IMR-90 (cell line): ENCODE measurements at regions not wholly inside any gene's neighbourhood (a gene's known extent, or its start where the extent isn't known, plus 50 kb on each side); places are given as distances from the start of the nearest gene placed in this dataset.

Source experiments
- ATAC-seq: fragments of 200-7000 bp; cut with Tn5 transposase; 2 replicates; pipeline ENCODE4 v1.9.1; 2020; ENCODE audit warnings: low read depth, mild to moderate bottlenecking, moderate library complexity
- BruUV-seq: library from RNA; stranded (reverse); fragments of 400-500 nt; replicated peaks from 2 replicates; lab custom pipeline; 2021; lab: Mats Ljungman, UMichigan
- CTCF ChIA-PET: fragments of 300-600 bp; formaldehyde crosslinking; extraction: SDS; loops from one replicate; lab custom pipeline; 2021; ENCODE audit warnings: antibody characterized with exemption; lab: Yijun Ruan, JAX
- POLR2A ChIA-PET: fragments of 300-600 bp; sonication (Branson Sonifier 250); formaldehyde crosslinking; loops from one replicate; lab custom pipeline; 2022; ENCODE audit warnings: antibody characterized with exemption; ENCODE audit not compliant: unreplicated experiment; lab: Charles Lee
- DNase-seq: peaks from one replicate; pipeline ENCODE4 v3.0.0; 2013
- H2AFZ ChIP-seq: replicated peaks from 2 replicates; pipeline ENCODE3; 2013; ENCODE audit warnings: low read length, mild to moderate bottlenecking; ENCODE audit not compliant: poor library complexity
- H2AK5ac ChIP-seq: 2 replicates; pipeline ENCODE4 v1.6.1; 2013; ENCODE audit warnings: low read depth, low read length, inconsistent platforms
- H2AK9ac ChIP-seq: replicated peaks from 2 replicates; pipeline ENCODE3; 2013; ENCODE audit warnings: mild to moderate bottlenecking, low read depth, low read length, moderate library complexity; ENCODE audit not compliant: poor library complexity
- H2BK120ac ChIP-seq: 2 replicates; pipeline ENCODE4 v1.6.1; 2013; ENCODE audit warnings: low read depth, low read length, inconsistent platforms
- H2BK15ac ChIP-seq: 3 replicates; pipeline ENCODE4 v1.6.1; 2013; ENCODE audit warnings: low read depth, low read length, inconsistent platforms
- H2BK20ac ChIP-seq: 2 replicates; pipeline ENCODE4 v1.6.1; 2013; ENCODE audit warnings: low read depth, mild to moderate bottlenecking, inconsistent platforms, low read length, moderate library complexity
- H2BK5ac ChIP-seq: 2 replicates; pipeline ENCODE4 v1.6.1; 2013; ENCODE audit warnings: mild to moderate bottlenecking, low read depth, low read length, inconsistent platforms; ENCODE audit not compliant: poor library complexity, severe bottlenecking
- H3K14ac ChIP-seq: replicated peaks from 2 replicates; pipeline ENCODE4 v1.6.1; 2013; ENCODE audit warnings: low read depth, low read length, inconsistent platforms
- H3K18ac ChIP-seq: 2 replicates; pipeline ENCODE4 v1.6.1; 2013; ENCODE audit warnings: low read depth, low read length, control low read depth
- H3K23ac ChIP-seq: 2 replicates; pipeline ENCODE4 v1.6.1; 2013; ENCODE audit warnings: low read depth, low read length, inconsistent platforms
- H3K27ac ChIP-seq: 2 replicates; pipeline ENCODE4 v1.5.1; 2013; ENCODE audit warnings: mild to moderate bottlenecking, control low read depth, low read length; ENCODE audit not compliant: insufficient read depth
- H3K27me3 ChIP-seq: 2 replicates; pipeline ENCODE4 v1.6.1; 2013; ENCODE audit warnings: low read length; ENCODE audit not compliant: control insufficient read depth, insufficient read depth
- H3K36me3 ChIP-seq: 2 replicates; pipeline ENCODE4 v1.6.1; 2013; ENCODE audit warnings: low read length, mixed read lengths; ENCODE audit not compliant: control insufficient read depth, insufficient read depth
- H3K4ac ChIP-seq: 2 replicates; pipeline ENCODE4 v1.6.1; 2013; ENCODE audit warnings: low read depth, low read length, inconsistent platforms
- H3K4me1 ChIP-seq: 2 replicates; pipeline ENCODE4 v1.6.1; 2013; ENCODE audit warnings: low read length, mixed read lengths; ENCODE audit not compliant: control insufficient read depth, insufficient read depth
- H3K4me2 ChIP-seq: 2 replicates; pipeline ENCODE4 v1.6.1; 2013; ENCODE audit warnings: low read depth, mild to moderate bottlenecking, control low read depth, low read length, moderate library complexity
- H3K4me3 ChIP-seq: 2 replicates; pipeline ENCODE4 v1.5.1; 2013; ENCODE audit warnings: low read depth, mild to moderate bottlenecking, control low read depth, low read length, moderate library complexity; ENCODE audit not compliant: insufficient read depth
- H3K56ac ChIP-seq: 2 replicates; pipeline ENCODE4 v1.6.1; 2013; ENCODE audit warnings: low read length, inconsistent platforms; ENCODE audit not compliant: insufficient read depth; ENCODE audit errors: extremely low read depth
- H3K79me1 ChIP-seq, 2 experiments: 2 replicates each; pipeline ENCODE4 v1.6.1; 2013; ENCODE audit warnings: low read length in 2 of 2, inconsistent platforms in 1 of 2, low read depth in 1 of 2
- H3K9ac ChIP-seq: 2 replicates; pipeline ENCODE4 v1.6.1; 2013; ENCODE audit warnings: low read depth, low read length, control low read depth
- H3K9me1 ChIP-seq: 2 replicates; pipeline ENCODE4 v1.6.1; 2013; ENCODE audit warnings: low read length, inconsistent platforms; ENCODE audit not compliant: insufficient read depth
- H3K9me3 ChIP-seq: 2 replicates; pipeline ENCODE4 v1.6.1; 2013; ENCODE audit warnings: low read length; ENCODE audit not compliant: control insufficient read depth, insufficient read depth
- H4K20me1 ChIP-seq: 2 replicates; pipeline ENCODE4 v1.6.1; 2013; ENCODE audit warnings: low read length, inconsistent platforms; ENCODE audit not compliant: insufficient read depth
- H4K5ac ChIP-seq: 2 replicates; pipeline ENCODE4 v1.6.1; 2013; ENCODE audit warnings: mild to moderate bottlenecking, low read depth, low read length, control low read depth
- H4K8ac ChIP-seq, 2 experiments: 2 replicates each; pipeline ENCODE4 v1.6.1; 2013; ENCODE audit warnings: low read depth in 2 of 2, low read length in 2 of 2, control low read depth in 1 of 2, inconsistent platforms in 1 of 2
- H4K91ac ChIP-seq: 2 replicates; pipeline ENCODE4 v1.6.1; 2013; ENCODE audit warnings: low read depth, low read length, inconsistent platforms; ENCODE audit not compliant: insufficient read depth
- BHLHE40 ChIP-seq: fragments of 150-350 bp; IDR thresholded peaks from 2 replicates; pipeline ENCODE4 v1.6.1; 2016; ENCODE audit warnings: mild to moderate bottlenecking, low read depth, low read length
- CEBPB ChIP-seq: IDR thresholded peaks from 2 replicates; pipeline ENCODE4 v1.6.1; 2012; ENCODE audit warnings: low read depth, low read length, improper control_type of control experiment
- CHD1 ChIP-seq: IDR thresholded peaks from 2 replicates; pipeline ENCODE4 v1.6.1; 2012; ENCODE audit warnings: low read depth, low read length, improper control_type of control experiment
- CTCF ChIP-seq: conservative IDR thresholded peaks from 2 replicates; pipeline ENCODE4 v1.5.1; 2012; ENCODE audit warnings: mild to moderate bottlenecking, low read depth, low read length, improper control_type of control experiment
- ELK1 ChIP-seq: fragments of 150-350 bp; IDR thresholded peaks from 2 replicates; pipeline ENCODE4 v1.6.1; 2016; ENCODE audit warnings: low read depth, mild to moderate bottlenecking, low read length, moderate library complexity, borderline replicate concordance
- FOS ChIP-seq: fragments of 150-350 bp; IDR thresholded peaks from 2 replicates; pipeline ENCODE4 v1.6.1; 2016; ENCODE audit warnings: low read depth, low read length
- MAFK ChIP-seq: IDR thresholded peaks from 2 replicates; pipeline ENCODE4 v1.6.1; 2012; ENCODE audit warnings: low read depth, low read length, improper control_type of control experiment
- MAZ ChIP-seq: IDR thresholded peaks from 2 replicates; pipeline ENCODE4 v1.6.1; 2012; ENCODE audit warnings: low read depth, mild to moderate bottlenecking, low read length, improper control_type of control experiment, moderate library complexity, borderline replicate concordance
- MXI1 ChIP-seq: IDR thresholded peaks from 2 replicates; pipeline ENCODE4 v1.6.1; 2012; ENCODE audit warnings: low read depth, mild to moderate bottlenecking, low read length, moderate library complexity, borderline replicate concordance
- NFE2L2 ChIP-seq: fragments of 150-350 bp; IDR thresholded peaks from 2 replicates; pipeline ENCODE4 v1.6.1; 2016; ENCODE audit warnings: low read depth, mild to moderate bottlenecking, low read length
- POLR2A ChIP-seq: IDR thresholded peaks from 2 replicates; pipeline ENCODE4 v1.6.1; 2012; ENCODE audit warnings: mild to moderate bottlenecking, low read depth, low read length
- RAD21 ChIP-seq: IDR thresholded peaks from 2 replicates; pipeline ENCODE4 v1.6.1; 2012; ENCODE audit warnings: low read length, improper control_type of control experiment
- RCOR1 ChIP-seq: IDR thresholded peaks from 2 replicates; pipeline ENCODE4 v1.6.1; 2012; ENCODE audit warnings: mild to moderate bottlenecking, low read length, improper control_type of control experiment; ENCODE audit not compliant: insufficient replicate concordance
- RFX5 ChIP-seq: IDR thresholded peaks from 2 replicates; pipeline ENCODE4 v1.8.0; 2012; ENCODE audit warnings: low read depth, mild to moderate bottlenecking, low read length, moderate library complexity
- SMC3 ChIP-seq: fragments of 150-350 bp; IDR thresholded peaks from 2 replicates; pipeline ENCODE4 v1.6.1; 2016; ENCODE audit warnings: low read depth, mild to moderate bottlenecking, antibody characterized with exemption, low read length, moderate library complexity
- WGBS, 2 experiments: methylation state at CpG; one replicate each; pipeline versions ENCODE4 v1.1.5 to v1.1.7; 2013; ENCODE audit warnings: missing lambda C conversion rate in 2 of 2; ENCODE audit not compliant: insufficient read length in 1 of 2; ENCODE audit errors: extremely low coverage in 2 of 2; 5-methylcytosine and 5-hydroxymethylcytosine counted together
- dilution Hi-C: fragments of 300-500 bp; cut with HindIII; formaldehyde crosslinking; loops from one replicate; pipeline ENCODE4 v1.14.3; 2018; ENCODE audit warnings: low sequenced_read_pairs; ENCODE audit not compliant: unreplicated experiment
- in situ Hi-C: fragments of 300-500 bp; cut with MboI; formaldehyde crosslinking; loops from 3 replicates; pipeline ENCODE4 v1.14.3; 2019; ENCODE audit warnings: low sequenced_read_pairs, inconsistent platforms, mixed read lengths
- intact Hi-C: fragments of 100-400 bp; cut with micrococcal nuclease; formaldehyde crosslinking; loops from 2 replicates; pipeline ENCODE4 v1.10.0; 2022
- TF ChIP-seq, protein P1 (sequence below): fragments of 150-350 bp; IDR thresholded peaks from 2 replicates; pipeline ENCODE4 v1.6.1; 2017; ENCODE audit warnings: mild to moderate bottlenecking, antibody characterized with exemption, low read length, low read depth

- CTCF ChIA-PET, result interaction anchor here (0.5 kb wide), 1 partner anchor 33 kb away, joined by 7 read pairs; no protein-coding TSS in a partner anchor
- dilution Hi-C loops, result no loop called here
- no TSS peak for BruUV-seq
Measured at GRCh38 chr17:74070998-74071679, 132.3 kb upstream of the RPL38 start.

More at GRCh38 chr17:74070998-74071679, 132.3 kb upstream of the RPL38 start:
- no peaks in the 10 kb centered on the region for H3K36me3 ChIP-seq
- DNase-seq (no peak), ATAC-seq (no peak)
- H3K79me1 ChIP-seq, result no peaks in the 10 kb centered on the region
- no peak overlapping the region for H2AK9ac ChIP-seq
- H3K27ac ChIP-seq, result no peak overlapping the region
- no peak overlapping the region for H3K56ac ChIP-seq
- H3K9ac ChIP-seq, result no peak overlapping the region
- H3K4me1 ChIP-seq, result no peaks in the 10 kb centered on the region
- no peak overlapping the region for H2BK20ac ChIP-seq
- no peak overlapping the region for H3K4ac ChIP-seq
- WGBS, 2 experiments, result 90% methylated on average over 2 of the region's 12 CpGs; no CpG with 5 or more reads in 1 of the 2 experiments
- no peak overlapping the region for H3K4me3 ChIP-seq
- H3K23ac ChIP-seq, result no peak overlapping the region
- no peak overlapping the region for H3K4me2 ChIP-seq
- H2AK5ac ChIP-seq, result no peak overlapping the region
- no peaks in the 10 kb centered on the region for H3K9me1 ChIP-seq
- in situ Hi-C loops, result no loop called here
- H4K8ac ChIP-seq, result no peak overlapping the region
- no peak overlapping the region for H4K5ac ChIP-seq
- no peak for TF ChIP-seq RCOR1
- TF ChIP-seq CHD1, result no peak
- no peak for TF ChIP-seq CEBPB
- no peak for TF ChIP-seq RAD21
- TF ChIP-seq, protein P1, sequence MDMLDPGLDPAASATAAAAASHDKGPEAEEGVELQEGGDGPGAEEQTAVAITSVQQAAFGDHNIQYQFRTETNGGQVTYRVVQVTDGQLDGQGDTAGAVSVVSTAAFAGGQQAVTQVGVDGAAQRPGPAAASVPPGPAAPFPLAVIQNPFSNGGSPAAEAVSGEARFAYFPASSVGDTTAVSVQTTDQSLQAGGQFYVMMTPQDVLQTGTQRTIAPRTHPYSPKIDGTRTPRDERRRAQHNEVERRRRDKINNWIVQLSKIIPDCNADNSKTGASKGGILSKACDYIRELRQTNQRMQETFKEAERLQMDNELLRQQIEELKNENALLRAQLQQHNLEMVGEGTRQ, result no peak
- TF ChIP-seq MAZ, result no peak
- TF ChIP-seq MAFK, result no peak
- no peak for TF ChIP-seq BHLHE40
- no peak for TF ChIP-seq MXI1
- TF ChIP-seq ELK1, result no peak
- no peak for TF ChIP-seq CTCF
- no peak for TF ChIP-seq RFX5
- no peak for TF ChIP-seq FOS
- no peak for TF ChIP-seq NFE2L2
- no peak for TF ChIP-seq POLR2A
- no peak for TF ChIP-seq SMC3
- H2AFZ ChIP-seq, result no peak overlapping the region
- H4K20me1 ChIP-seq, result no peaks in the 10 kb centered on the region
- no peak overlapping the region for H4K91ac ChIP-seq
- H2BK5ac ChIP-seq, result no peak overlapping the region
- H3K14ac ChIP-seq, result no peak overlapping the region
- H2BK120ac ChIP-seq, result no peak overlapping the region
- peaks cover 42% of the 10 kb centered on the region for H3K9me3 ChIP-seq
- intact Hi-C loops, result no loop called here
- POLR2A ChIA-PET, result no interaction called here
- no peak overlapping the region for H2BK15ac ChIP-seq
- H3K18ac ChIP-seq, result no peak overlapping the region
- H3K27me3 ChIP-seq, result no peaks in the 10 kb centered on the region
